NCI-H345 (cell line): ENCODE measurements at regions not wholly inside any gene's neighbourhood (a gene's known extent, or its start where the extent isn't known, plus 50 kb on each side); places are given as distances from the start of the nearest gene placed in this dataset.
"Not testable (repeated sequence)": the region's sequence is repeated elsewhere in the genome, so short reads cannot be mapped to it uniquely, and the experiment has no call there.

Source experiments
- DNase-seq: peaks from one replicate; lab custom pipeline; 2025; lab: John Stamatoyannopoulos, UW

DNA sequence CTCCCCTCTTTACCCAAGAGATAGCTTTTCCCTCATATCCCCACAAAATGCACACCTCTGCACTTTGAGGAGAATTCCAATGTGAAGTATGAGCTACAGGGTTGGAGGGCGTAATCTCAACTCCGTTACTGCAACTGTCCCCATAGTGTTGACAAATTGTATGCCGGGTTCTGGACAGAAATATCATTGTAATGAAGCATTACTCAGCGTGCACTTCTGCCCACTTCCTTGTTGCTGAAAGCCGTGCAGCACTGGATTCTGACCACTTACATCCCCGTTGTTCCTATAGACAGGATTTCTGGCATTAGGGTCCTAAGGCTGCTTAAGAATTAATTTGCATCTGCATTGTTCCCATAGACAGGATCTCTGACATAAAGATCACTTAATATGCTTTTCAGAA, 205.6 kb downstream of the RHOU start:
- no peak for DNase-seq

DNA sequence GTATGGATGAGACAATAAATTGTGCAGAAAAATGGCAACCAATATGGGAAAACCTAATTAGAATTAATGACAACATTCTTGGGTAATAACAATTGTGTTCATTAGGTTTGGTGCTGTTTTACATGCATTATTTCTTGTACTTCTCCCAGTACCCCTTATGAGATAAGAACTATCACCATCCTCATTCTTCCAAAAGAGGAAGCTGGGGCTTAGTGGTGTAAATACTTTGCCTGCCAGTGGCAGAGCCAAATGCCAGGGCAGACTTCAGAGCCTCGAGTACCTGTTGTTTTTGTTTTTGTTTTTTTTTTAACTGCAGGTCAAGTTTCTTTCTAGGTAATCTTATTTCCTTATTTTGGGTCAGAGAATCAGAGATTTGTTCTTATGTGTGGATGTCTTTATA, 206.4 kb downstream of the RHOU start:
- no peak for DNase-seq

- no peak for DNase-seq
Measured at GRCh38 chr1:228943436-228943835, 208.2 kb downstream of the RHOU start.

DNA sequence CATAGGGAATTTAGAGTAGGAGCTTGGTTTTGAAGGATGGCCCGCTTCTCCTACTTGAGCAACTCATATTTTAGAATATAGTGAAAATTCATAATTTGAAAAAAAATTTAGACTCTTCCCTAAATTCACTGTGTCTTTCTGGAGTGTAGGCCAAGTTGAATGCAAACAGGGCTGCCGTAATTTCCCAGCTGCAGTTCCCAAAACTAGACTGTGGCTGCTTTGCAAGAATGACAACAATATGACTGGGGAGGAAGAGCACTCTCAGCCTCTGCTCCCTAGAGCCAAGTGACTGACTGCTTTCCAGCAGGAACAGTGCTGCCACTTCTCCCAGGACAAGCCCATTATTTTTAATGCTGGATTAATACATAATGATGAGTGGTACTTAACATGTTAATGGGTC, 209.0 kb downstream of the RHOU start:
- no peak for DNase-seq

DNA sequence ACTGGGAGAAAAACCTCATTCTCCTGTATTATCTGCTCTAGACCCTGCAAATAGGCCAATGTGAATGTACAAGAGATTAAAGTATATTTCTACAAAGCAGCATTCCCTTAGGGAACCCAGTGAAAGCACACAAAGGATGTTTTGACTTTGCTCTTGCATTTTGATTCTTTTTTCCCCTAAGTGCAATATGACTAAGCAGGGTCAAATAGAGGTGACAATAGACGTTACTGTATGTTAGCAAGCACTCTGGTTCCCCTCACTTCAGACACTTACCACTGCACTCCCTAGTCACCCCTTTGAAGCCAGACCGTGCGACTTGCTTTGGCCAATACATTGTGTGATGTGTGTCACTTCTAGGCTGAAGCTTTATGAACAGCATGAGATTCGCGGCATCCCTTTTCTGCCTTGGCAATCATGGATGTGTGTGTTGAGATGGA, 209.7 kb downstream of the RHOU start:
- no peak for DNase-seq

DNA sequence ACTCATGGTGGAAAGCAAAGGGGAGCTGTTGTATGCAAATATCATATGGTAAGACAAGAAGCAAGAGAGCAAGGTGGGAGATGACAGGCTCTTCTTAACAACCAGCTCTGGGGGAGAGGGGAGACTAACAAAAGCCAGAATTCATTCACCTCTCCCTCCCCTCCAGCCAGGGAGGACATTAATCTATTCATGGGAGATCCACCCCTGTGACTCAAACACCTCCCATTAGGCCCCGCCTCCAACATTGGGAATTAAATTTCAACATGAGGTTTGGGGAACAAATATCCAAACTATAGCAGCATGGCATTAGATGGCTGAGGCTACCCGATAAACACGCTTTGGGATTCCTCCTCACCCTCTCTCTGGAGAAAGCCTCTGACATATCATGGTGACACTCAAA, 210.6 kb downstream of the RHOU start:
- DNase-seq = no peak

DNA sequence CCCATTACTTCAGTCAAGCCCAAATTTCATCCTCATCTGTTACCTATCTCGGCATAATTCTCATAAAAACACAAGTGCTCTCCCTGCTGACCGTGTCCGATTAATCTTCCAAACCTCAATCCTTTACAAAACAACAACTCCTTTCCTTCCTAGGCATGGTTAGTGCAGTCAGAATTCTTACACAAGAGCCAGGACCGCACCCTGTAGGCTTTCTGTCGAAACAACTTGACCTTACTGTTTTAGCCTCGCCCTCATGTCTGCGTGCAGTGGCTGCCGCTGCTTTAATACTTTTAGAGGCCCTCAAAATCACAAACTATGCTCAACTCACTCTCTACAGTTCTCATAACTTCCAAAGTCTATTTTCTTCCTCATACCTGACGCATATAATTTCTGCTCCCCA, 214.3 kb downstream of the RHOU start:
- not testable (repeated sequence) for DNase-seq

DNA sequence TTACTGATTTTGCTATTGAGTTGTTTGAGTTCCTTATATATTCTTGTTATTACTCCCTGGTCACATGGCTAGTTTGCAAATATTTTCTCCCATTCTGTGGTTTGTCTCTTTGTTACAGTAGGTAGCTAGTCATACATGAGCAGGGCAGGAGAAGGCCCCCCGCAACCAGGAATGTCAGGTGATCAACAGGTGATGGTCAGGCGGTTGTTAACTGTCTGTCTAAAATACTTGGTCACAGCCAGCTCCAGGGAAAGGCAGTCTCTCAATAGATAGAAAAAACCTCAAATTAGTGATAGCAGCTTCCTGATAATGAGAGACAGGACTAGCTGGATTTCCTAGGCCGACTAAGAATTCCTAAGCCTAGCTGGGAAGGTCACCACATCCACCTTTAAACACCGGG, 217.9 kb downstream of the RHOU start:
- no peak for DNase-seq

DNA sequence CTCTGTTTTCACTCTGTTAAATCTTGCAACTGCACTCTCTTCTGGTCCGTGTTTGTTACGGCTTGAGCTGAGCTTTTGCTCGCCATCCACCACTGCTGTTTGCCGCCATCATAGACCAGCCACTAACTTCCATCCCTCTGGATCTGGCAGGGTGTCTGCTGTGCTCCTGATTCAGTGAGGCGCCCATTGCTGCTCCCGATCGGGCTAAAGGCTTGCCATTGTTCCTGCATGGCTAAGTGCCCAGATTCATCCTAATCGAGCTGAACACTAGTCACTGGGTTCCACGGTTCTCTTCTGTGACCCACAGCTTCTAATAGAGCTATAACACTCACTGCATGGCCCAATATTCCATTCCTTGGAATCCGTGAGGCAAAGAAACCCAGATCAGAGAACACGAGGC, 218.5 kb downstream of the RHOU start:
- DNase-seq = not testable (repeated sequence)

DNA sequence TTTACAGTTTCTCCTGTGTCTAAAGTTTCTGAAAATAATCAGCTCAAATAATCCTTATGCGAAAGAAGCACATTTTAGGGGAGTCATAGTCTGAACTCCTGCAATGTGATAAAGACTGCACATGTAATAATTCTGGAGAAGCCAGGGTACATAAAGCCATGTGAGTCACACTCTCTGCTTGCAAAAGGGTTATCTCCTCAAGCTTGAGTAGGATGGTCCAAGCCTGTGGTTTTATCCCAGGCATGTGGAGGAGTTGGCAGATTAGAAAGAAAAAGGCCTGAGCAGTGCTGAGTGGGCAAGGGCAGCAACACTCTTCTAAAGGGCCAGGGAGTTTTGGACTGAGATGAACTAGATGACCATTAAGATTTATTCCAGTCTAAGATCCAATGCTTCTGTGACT, 220.4 kb downstream of the RHOU start:
- no peak for DNase-seq

DNA sequence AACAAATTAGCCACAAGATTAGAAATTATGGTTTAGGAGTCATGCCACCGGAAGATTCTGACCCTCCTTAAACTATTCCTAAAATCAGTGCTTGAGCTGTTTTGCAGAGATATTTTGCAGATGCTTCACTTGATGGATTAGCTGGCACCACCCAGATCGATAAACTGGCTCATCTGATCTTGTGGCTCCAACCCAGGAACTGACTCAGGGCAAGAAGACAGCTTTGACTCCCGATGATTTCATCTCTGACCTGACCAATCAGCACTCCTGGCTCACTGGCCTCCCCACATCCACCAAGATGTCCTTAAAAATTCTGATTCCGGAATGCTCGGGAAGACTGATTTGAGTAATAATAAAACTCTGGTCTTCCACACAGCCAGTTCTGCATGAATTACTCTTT, 221.6 kb downstream of the RHOU start:
- DNase-seq = no peak

DNA sequence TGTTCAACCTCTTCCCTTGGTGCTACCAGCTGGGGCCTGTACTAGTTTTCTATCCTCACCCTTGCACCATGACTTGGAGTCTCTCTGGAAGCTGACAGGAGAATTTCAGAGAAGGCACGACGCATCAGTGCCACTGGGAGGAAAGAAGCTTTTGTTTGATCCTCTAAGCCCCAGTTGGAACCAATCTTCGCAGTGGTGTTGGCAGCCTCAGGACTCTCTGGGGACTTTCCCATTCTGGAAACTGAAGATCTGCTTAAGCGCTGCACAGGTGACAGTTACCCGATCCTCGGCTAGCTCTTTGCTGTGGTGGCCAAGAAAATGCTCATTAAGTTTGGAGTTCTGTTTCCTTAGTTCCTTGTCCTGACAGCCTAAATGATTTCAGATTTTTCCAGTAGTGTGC, 222.3 kb downstream of the RHOU start:
- no peak for DNase-seq

DNA sequence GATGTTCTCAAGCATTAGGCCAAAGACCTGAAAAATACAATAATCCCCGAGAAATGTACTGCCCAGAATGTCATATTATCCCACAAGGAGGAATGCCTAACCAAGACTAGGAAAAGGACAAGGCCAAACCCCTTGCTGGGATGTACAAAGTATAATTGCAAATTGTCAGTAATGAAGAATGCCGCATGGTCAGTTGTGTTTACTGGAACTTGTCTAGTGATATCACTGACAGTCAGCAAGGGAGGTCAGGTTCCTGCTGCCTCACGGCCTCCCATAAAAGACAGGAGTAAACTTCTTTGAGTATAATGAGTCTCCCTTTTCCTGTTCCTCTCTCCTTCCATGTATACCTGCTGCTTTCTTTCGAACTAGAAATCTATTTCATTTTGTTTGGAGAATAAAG, 222.8 kb downstream of the RHOU start:
- no peak for DNase-seq

DNA sequence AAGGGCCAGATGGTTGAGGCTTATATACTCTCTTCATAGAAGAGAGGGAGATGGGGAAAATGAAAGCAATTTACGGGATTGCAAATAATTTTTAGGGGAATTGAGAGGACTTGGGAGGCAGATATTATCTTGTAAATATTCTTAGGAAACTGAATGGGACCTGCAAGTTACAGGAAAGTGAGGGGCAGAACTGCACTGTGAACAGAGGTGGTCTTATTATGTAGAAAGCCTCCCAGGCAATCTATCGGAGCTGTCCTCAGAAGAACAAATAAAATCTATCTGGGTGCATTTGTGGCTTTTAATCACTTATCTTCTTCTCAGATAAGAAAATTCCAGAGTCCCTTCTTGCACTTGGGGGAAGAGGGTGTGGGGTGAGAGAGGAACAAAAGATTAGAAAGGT, 223.5 kb downstream of the RHOU start:
- DNase-seq = no peak

- DNase-seq = no peak
Measured at GRCh38 chr1:228960705-228961104, 225.4 kb downstream of the RHOU start.

GRCh38 chr1:228961511-228961910, 226.2 kb downstream of the RHOU start:
- no peak for DNase-seq

DNA sequence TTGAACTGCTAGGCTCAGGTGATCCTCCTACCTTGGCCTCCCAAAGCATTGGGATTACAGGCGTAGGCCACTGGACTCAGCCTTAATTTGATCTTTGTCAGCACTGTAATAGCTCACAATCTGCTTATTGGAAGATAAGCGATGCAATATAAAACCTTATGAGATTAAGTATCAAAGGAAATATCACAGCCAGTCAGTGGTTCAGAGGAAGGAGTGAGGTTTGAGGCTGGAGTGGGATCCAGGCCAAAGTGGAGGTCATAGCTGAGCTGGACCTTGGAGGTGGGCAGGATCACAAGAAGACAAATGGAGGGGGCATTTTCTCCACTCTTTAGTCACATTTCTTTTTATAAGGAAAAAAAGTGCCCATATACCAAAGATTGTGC, 228.5 kb downstream of the RHOU start:
- DNase-seq = no peak

GRCh38 chr1:228964178-228965089, 229.2 kb downstream of the RHOU start:
- no peak for DNase-seq

DNA sequence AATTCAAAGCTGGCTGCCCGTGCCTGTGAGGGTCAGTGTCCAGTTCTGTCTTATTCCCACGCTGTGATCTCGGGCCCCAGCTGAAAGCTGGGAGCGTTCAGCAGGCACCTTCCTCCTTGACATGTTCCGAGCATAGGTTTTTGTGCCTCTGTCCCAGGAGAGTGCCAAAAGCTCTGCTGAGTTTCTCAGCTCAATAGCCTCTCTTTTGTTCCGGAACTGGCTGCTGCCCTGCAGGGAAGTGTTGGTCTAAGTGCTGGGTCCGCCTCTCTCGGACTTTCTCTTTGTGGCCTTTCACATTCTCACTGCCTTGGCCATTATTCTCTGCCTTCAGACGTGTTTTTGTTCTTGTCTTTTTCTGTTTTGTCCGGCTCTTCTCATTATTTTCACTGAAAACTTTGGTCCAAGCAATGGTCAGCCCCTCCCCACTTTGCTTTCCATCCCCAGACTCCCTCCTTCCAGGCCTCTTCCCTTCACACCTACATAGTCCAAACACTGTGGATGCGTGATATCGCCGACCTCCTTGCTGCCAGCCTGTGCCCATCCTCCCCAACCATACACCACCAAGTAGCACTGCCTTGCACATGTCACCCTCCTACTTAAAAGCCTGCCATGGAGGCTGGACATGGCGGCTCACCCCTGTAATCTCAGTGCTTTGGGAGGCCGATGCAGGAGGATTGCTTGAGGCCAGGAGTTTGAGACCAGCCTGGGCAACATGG, 233.8 kb downstream of the RHOU start:
- DNase-seq = no peak

DNA sequence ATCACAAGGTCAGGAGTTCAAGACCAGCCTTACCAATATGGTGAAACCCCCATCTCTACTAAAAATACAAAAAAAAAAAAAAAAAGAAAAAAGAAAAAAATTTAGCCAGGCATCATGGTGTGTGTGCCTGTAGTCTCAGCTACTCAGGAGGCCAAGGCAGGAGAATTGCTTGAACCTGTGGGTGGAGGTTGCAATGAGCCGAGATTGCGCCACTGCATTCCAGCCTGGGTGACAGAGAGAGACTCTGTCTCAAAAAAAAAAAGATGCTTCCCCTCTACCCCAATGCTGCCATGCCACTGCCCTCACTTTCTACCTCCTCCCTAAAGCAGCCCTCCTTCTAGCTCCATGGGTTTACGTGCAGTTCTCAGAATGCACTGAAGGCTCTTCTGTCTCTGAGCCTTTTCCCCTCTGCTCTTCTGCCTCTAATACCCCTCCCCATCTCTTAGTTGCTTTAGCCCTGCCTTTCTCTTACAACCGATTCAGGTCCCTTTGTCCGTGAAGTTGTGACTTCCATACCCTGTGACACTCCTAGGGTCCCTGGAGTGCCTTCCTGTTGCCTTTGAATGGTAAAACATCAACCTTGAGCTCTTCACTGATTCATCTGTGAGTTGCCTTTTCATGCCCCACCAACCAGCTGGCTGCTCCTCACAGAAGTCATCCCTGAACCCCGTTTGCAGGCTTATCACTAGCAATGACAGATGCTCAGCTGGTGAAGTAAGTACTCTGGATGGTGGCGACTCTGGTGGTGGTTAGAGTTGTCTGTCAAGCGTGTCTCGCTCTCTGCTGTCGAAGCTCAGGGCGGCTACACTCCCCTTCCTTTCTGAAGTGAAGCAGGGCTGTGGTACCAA, 234.9 kb downstream of the RHOU start:
- no peak for DNase-seq

DNA sequence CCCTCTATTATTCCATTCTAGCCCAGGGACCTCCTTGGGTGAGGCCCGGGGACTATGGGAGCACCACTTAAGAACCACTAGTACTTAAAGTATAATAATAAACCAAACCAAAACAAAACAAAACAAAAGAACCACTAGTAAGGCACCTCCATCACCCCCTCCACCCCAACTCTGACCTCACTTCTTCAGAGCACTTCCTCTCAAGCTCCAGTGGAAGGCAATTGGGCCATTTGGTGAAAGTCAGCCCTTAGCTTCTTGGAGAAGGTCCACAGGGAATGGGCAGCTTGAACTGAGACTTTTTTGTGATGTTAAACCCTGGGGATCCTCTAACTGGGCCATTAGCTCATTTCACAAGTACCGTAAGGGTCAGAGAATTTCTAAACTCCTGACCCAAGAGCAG, 237.3 kb downstream of the RHOU start:
- DNase-seq = no peak

DNA sequence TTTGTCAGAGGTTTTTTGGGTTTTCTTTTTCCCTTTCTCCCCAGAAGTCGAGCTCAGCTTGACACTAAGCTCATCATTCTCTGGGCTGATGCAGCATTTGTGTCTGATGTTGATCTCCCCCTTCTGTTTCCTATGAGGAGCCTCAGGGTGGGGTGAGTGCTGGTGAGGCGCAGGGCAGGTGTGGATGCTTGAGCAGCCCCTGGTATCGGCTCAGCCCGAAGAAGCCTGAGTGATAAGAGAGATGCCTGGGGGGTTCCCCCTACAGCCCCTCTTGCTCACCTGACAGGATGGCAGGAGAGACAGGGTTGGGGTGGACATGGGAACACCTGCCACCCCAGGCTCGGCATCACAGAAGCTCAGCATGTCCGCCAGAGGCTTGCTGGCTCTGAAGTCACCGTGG, 239.0 kb downstream of the RHOU start:
- no peak for DNase-seq
